OCI-LY3 (cell line): ENCODE measurements at regions not wholly inside any gene's neighbourhood (a gene's known extent, or its start where the extent isn't known, plus 50 kb on each side); places are given as distances from the start of the nearest gene placed in this dataset.

Experiments used
- EZH2phosphoT487 ChIP-seq: fragments of 200-600 bp; shearing (Covaris generic); IDR thresholded peaks from 2 replicates; pipeline ENCODE4 v1.6.1; 2018; ENCODE audit warnings: antibody characterized with exemption, mixed run types, low read depth
- TF ChIP-seq, protein P1 (sequence below): fragments of 200-600, 300-600 bp; sonication (generic); IDR thresholded peaks from 2 replicates; pipeline ENCODE4 v1.5.1; 2014; ENCODE audit warnings: antibody characterized with exemption, low read length, low read depth

DNA sequence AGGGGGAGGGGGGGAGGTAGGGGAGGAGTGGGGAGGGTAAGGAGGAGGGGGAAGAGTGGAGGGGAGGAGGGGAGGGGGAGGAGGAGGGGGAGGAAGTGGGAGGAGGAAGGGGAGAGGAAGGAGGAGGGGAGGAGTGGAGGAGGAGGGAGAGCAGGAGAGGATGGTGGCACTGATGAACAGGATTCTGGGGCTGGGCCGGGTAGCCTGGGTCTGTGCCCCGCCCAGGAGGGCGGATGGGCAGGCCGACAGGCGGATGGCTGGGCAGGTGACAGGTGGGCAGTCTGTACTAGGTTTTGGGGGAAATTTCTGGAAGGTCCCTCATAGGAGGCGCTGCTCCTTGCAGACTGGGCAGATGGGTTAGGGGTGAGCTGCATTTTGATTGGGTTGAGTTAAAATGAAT, 66.0 kb upstream of the ADRA2C start:
- TF ChIP-seq, protein P1, sequence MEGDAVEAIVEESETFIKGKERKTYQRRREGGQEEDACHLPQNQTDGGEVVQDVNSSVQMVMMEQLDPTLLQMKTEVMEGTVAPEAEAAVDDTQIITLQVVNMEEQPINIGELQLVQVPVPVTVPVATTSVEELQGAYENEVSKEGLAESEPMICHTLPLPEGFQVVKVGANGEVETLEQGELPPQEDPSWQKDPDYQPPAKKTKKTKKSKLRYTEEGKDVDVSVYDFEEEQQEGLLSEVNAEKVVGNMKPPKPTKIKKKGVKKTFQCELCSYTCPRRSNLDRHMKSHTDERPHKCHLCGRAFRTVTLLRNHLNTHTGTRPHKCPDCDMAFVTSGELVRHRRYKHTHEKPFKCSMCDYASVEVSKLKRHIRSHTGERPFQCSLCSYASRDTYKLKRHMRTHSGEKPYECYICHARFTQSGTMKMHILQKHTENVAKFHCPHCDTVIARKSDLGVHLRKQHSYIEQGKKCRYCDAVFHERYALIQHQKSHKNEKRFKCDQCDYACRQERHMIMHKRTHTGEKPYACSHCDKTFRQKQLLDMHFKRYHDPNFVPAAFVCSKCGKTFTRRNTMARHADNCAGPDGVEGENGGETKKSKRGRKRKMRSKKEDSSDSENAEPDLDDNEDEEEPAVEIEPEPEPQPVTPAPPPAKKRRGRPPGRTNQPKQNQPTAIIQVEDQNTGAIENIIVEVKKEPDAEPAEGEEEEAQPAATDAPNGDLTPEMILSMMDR, result no peak
- TF ChIP-seq EZH2phosphoT487, result no peak
